Cardiac fibroblast (primary cell): ENCODE measurements at regions not wholly inside any gene's neighbourhood (a gene's known extent, or its start where the extent isn't known, plus 50 kb on each side); places are given as distances from the start of the nearest gene placed in this dataset.
A peak's percentile ranks its signal among the peaks of the same experiment; 100 is the strongest.

Experiments
- DNase-seq, 2 donors: peaks; one replicate each; pipeline versions ENCODE4 v3.0.0 to v3.0.0-alpha.2; 2010; ENCODE audit warnings: low read depth in 2 of 2
- H3K4me3 ChIP-seq, 2 donors: replicated peaks in 1 of 2; 1 replicate in 1 of 2; 2 replicates in 1 of 2; pipeline ENCODE4 v1.5.1; 2011; ENCODE audit warnings: low read depth in 2 of 2, low read length in 2 of 2, mild to moderate bottlenecking in 2 of 2, moderate library complexity in 1 of 2
- TF ChIP-seq, protein P1 (sequence below): IDR thresholded peaks from one replicate; pipeline ENCODE4 v1.5.1; 2011; ENCODE audit warnings: low read depth, mild to moderate bottlenecking, low read length, inconsistent platforms

DNA sequence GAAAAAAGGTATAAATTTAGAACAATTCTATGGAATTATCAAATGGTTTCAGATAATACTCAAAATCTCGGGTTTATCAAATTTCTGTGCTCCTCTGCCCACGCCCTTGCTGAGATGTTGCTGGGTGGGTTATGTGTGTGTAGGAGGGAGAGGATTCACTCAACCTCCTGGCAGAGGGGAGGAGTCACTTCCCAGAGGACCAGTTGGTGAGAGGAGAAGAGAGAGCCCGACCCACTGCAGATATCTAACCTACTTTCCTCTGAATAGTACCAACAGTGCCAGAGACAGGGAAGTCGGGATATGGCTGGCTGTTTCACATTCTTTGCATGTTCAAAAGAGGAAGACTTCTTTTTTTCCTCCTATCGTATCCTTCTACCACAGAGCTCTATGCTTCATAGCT lies 187.1 kb upstream of the MAN1A1 start:
- DNase-seq: no peak
- TF ChIP-seq, protein P1, sequence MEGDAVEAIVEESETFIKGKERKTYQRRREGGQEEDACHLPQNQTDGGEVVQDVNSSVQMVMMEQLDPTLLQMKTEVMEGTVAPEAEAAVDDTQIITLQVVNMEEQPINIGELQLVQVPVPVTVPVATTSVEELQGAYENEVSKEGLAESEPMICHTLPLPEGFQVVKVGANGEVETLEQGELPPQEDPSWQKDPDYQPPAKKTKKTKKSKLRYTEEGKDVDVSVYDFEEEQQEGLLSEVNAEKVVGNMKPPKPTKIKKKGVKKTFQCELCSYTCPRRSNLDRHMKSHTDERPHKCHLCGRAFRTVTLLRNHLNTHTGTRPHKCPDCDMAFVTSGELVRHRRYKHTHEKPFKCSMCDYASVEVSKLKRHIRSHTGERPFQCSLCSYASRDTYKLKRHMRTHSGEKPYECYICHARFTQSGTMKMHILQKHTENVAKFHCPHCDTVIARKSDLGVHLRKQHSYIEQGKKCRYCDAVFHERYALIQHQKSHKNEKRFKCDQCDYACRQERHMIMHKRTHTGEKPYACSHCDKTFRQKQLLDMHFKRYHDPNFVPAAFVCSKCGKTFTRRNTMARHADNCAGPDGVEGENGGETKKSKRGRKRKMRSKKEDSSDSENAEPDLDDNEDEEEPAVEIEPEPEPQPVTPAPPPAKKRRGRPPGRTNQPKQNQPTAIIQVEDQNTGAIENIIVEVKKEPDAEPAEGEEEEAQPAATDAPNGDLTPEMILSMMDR: no peak

DNA sequence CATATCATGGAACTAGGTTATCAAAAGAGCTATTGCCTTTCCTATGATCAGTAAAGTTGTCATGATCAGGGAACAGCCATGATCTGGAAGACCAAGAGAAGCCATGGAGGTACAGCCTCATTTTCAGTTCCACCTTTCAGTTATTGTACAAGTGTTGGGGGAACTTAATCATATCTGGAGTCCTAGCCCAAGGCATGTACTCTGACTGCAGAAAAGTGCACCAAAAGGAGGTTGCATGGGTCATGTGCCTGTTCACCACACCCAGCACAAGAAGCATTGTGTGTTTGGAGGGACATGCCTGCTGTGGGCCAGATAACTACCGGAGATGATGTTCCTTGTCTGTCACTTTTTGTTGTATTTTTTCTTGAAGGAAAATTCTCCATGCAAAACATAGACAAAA lies 185.8 kb upstream of the MAN1A1 start:
- TF ChIP-seq, protein P1: no peak
- DNase-seq: no peak
- no peak overlapping the region for H3K4me3 ChIP-seq

More for the DNA sequence above, 187.1 kb upstream of the MAN1A1 start:
- no peak overlapping the region for H3K4me3 ChIP-seq

- DNase-seq: peak; percentile 37 to 82
- TF ChIP-seq, protein P1: no peak
- H3K4me3 ChIP-seq: no peak overlapping the region
Measured at GRCh38 chr6:119533603-119534279, 184.2 kb upstream of the MAN1A1 start.

DNA sequence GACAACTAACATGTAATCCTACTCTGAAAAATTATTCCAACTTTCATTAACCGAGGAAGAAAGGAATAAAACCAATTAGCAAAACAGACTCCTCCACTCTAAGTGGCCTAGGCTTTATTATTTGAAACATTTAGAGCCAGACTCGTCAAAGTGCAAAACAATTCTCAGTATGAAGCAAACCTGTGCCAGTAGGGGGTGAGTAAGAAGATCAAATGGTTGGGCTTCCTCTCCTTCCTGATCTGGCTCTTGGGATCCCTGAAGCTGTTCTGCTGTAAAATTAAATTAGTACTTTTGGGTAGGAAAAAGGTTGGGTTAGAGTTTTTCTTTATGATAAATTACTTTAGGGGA lies 177.6 kb upstream of the MAN1A1 start:
- DNase-seq: peak in 1 of 2 donors; percentile 9

DNA sequence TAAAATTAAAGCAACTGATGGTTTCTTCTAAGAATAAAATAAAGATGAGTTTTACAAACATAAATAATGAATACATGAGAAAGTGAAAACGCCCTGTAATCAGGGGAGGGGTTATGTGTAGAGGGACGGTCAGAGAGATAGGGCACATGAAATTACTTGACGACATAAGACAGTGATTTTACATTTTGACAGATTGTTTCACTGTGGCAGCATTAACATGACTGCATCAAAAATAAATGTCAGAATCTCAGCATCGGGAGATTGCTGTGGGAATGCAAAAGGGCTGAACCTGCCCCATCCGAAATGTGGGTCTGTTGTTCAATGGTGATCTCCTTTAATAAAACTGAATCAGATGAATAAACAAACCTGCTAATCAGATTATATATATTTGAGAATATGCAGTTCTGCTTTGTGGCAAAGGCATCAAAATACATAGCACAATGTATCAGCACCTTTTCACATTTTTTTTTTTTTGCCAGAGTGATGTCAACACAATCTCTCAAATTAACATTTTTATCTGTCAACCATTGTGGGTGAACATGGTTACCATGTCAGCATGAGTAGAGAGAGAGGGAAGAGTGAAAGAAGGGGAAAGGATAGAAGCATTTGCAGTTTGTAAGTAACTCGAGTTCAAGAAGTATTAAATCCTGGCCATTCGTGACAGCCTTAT lies 177.1 kb upstream of the MAN1A1 start:
- DNase-seq: no peak
- TF ChIP-seq, protein P1: no peak
- H3K4me3 ChIP-seq: no peak overlapping the region

More for the DNA sequence above, 177.6 kb upstream of the MAN1A1 start:
- no peak overlapping the region for H3K4me3 ChIP-seq
- TF ChIP-seq, protein P1: peak; percentile 9

GRCh38 chr6:119524410-119524809 lies 174.8 kb upstream of the MAN1A1 start:
- H3K4me3 ChIP-seq: no peak overlapping the region
- DNase-seq: no peak
- TF ChIP-seq, protein P1: no peak
